ENCODE measurements at regions not wholly inside any gene's neighbourhood (a gene's known extent, or its start where the extent isn't known, plus 50 kb on each side); places are given as distances from the start of the nearest gene placed in this dataset.

DNA sequence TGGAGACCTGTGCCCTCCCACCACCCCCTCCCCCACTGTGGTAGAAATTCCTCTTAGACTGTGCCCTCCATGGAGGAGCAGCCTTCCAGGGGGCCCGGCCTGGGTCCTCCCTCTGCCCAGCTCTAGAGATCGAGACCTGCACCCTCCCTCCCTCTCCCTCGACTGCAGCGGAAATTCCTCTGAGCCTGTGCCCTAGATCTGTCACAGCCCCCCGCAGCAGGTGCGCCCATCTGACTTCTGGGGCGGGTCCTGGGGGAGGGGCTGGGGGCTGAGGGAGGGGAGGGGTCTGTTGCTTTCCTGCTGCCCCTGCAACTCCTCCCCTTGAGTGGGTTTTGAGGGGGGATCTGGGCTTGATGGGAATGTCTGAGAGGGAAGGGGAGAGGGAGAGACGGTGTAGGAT lies 177.8 kb upstream of the GSE1 start:
- TF ChIP-seq, protein P1, sequence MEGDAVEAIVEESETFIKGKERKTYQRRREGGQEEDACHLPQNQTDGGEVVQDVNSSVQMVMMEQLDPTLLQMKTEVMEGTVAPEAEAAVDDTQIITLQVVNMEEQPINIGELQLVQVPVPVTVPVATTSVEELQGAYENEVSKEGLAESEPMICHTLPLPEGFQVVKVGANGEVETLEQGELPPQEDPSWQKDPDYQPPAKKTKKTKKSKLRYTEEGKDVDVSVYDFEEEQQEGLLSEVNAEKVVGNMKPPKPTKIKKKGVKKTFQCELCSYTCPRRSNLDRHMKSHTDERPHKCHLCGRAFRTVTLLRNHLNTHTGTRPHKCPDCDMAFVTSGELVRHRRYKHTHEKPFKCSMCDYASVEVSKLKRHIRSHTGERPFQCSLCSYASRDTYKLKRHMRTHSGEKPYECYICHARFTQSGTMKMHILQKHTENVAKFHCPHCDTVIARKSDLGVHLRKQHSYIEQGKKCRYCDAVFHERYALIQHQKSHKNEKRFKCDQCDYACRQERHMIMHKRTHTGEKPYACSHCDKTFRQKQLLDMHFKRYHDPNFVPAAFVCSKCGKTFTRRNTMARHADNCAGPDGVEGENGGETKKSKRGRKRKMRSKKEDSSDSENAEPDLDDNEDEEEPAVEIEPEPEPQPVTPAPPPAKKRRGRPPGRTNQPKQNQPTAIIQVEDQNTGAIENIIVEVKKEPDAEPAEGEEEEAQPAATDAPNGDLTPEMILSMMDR (IDR thresholded peaks at IDR 0.05; ENCODE audit: insufficient read depth, low read depth, low read length): no peak
- TF ChIP-seq EZH2 (IDR thresholded peaks at IDR 0.05; ENCODE audit: insufficient read depth, low read length): no peak
